ENCODE measurements at regions not wholly inside any gene's neighbourhood (a gene's known extent, or its start where the extent isn't known, plus 50 kb on each side); places are given as distances from the start of the nearest gene placed in this dataset.

GRCh38 chr11:80986421-80987074 is 1545.7 kb upstream of the TENM4 start:
- ChIA-PET POLR2A (ENCODE audit: partially characterized antibody) (no interaction called here), CTCF (ENCODE audit: partially characterized antibody) (interaction anchor here (0.6 to 1.4 kb wide), 3 partner anchors 10 to 179 kb away, joined by 3 to 6 read pairs (median 4); no protein-coding TSS in a partner anchor)
- Histone ChIP-seq H3K27ac (ENCODE audit: low read depth, low read length) (no peak overlapping the region), H2BK120ac (replicated peaks; ENCODE audit: low read depth, low read length) (no peak overlapping the region), H3K56ac (replicated peaks; ENCODE audit: insufficient read length, low read depth, low read length) (no peak overlapping the region), H3K23me2 (ENCODE audit: low read depth, low read length) (no peaks in the 10 kb centered on the region), H4K20me1 (replicated peaks in 1 of 2; ENCODE audit: control insufficient read depth in 1 of 2, insufficient read depth in 2 of 2, low read length in 2 of 2) (no peaks in the 10 kb centered on the region), H4K8ac (ENCODE audit: extremely low read depth, insufficient read depth, low read length) (no peak overlapping the region), H4K91ac (replicated peaks; ENCODE audit: insufficient read length, low read length) (no peak overlapping the region), H3K4ac (replicated peaks; ENCODE audit: insufficient read length, low read depth, low read length) (no peak overlapping the region), H3K27me3 (replicated peaks in 1 of 4; ENCODE audit: control insufficient read depth in 3 of 4, extremely low read depth in 1 of 4, insufficient read depth in 3 of 4, low read length in 3 of 4) (no peaks in the 10 kb centered on the region), H3K79me2 (ENCODE audit: control insufficient read depth in 1 of 2, insufficient read depth in 2 of 2, low read length in 2 of 2) (no peaks in the 10 kb centered on the region), H2BK20ac (ENCODE audit: low read length) (no peak overlapping the region), H3K4me1 (replicated peaks in 1 of 4; ENCODE audit: control insufficient read depth in 3 of 4, insufficient read depth in 4 of 4, low read length in 3 of 4) (peaks cover 0 to 4% (median 3%) of the 10 kb centered on the region in 4 experiments; a peak in 3 of 7 replicates), H2BK12ac (ENCODE audit: low read depth, low read length) (no peak overlapping the region), H3K9me3 (ENCODE audit: insufficient read depth in 2 of 2, low read depth in 1 of 2, low read length in 1 of 2) (no peaks in the 10 kb centered on the region), H3K18ac (ENCODE audit: extremely low read depth, low read length) (no peak overlapping the region), H2AFZ (ENCODE audit: low read length) (no peak overlapping the region), H3K14ac (ENCODE audit: insufficient read length) (no peak overlapping the region), H3K4me2 (ENCODE audit: insufficient read depth in 1 of 2, low read depth in 2 of 2, low read length in 2 of 2) (no peak overlapping the region), H2BK15ac (ENCODE audit: low read length) (no peak overlapping the region), H3K4me3 (ENCODE audit: extremely low read depth in 1 of 4, insufficient read depth in 2 of 4, low read depth in 3 of 4, low read length in 4 of 4) (no peak overlapping the region), H3K23ac (ENCODE audit: insufficient read length) (no peak overlapping the region), H3K9ac (replicated peaks in 1 of 4; ENCODE audit: extremely low read depth in 1 of 4, low read depth in 3 of 4, low read length in 3 of 4) (no peak overlapping the region), H3K36me3 (ENCODE audit: control insufficient read depth in 2 of 4, insufficient read depth in 4 of 4, low read length in 3 of 4) (no peaks in the 10 kb centered on the region), H2BK5ac (ENCODE audit: low read depth, low read length) (no peak overlapping the region), H2AK5ac (ENCODE audit: low read depth, low read length) (no peak overlapping the region), H4K5ac (ENCODE audit: insufficient read length, low read depth, low read length) (no peak overlapping the region), H3K79me1 (ENCODE audit: low read depth, low read length) (no peaks in the 10 kb centered on the region)
- 95% methylated on average over 1 of the region's 1 CpG; no CpG with 5 or more reads in 1 of the 2 experiments for WGBS, 2 experiments (ENCODE audit: extremely low coverage in 1 of 2, insufficient coverage in 1 of 2, insufficient read length in 1 of 2, insufficient replicate concordance in 2 of 2, low coverage in 1 of 2, low lambda C conversion rate in 2 of 2, missing lambda C conversion rate in 1 of 2)
- DNase-seq (ENCODE audit: low read depth in 1 of 2, low spot score in 2 of 2) (no peak), FAIRE-seq (no peak)
- TF ChIP-seq FOSL1 (IDR thresholded peaks at IDR 0.05; ENCODE audit: insufficient read depth, low read depth, low read length), result no peak
- no peak for TF ChIP-seq SUZ12 (IDR thresholded peaks at IDR 0.05; ENCODE audit: low read length)
- no peak for TF ChIP-seq CBX5 (IDR thresholded peaks at IDR 0.05; ENCODE audit: low read depth, low read length)
- no peak for TF ChIP-seq SP2 (IDR thresholded peaks at IDR 0.05; ENCODE audit: low read length)
- TF ChIP-seq NANOG (IDR thresholded peaks at IDR 0.05; ENCODE audit: insufficient read depth, low read depth, low read length, poor library complexity, severe bottlenecking), result no peak
- TF ChIP-seq EZH2 (IDR thresholded peaks at IDR 0.05; ENCODE audit: low read depth, low read length, severe bottlenecking), result no peak
- no peak for TF ChIP-seq KDM1A (IDR thresholded peaks at IDR 0.05; ENCODE audit: borderline replicate concordance, low read length)
- no peak for TF ChIP-seq YY1 (IDR thresholded peaks at IDR 0.05; ENCODE audit: low read depth, low read length)
- no peak for TF ChIP-seq SP1 (IDR thresholded peaks at IDR 0.05; ENCODE audit: low read depth, low read length)
- TF ChIP-seq JUN (IDR thresholded peaks at IDR 0.05; ENCODE audit: low read depth, low read length), result no peak
- no peak for TF ChIP-seq CEBPB (IDR thresholded peaks at IDR 0.05; ENCODE audit: low read depth, low read length)
- TF ChIP-seq RNF2 (IDR thresholded peaks at IDR 0.05; ENCODE audit: borderline replicate concordance, low read depth, low read length, missing control alignments, poor library complexity, severe bottlenecking), result no peak
- no peak for TF ChIP-seq RXRA (IDR thresholded peaks at IDR 0.05; ENCODE audit: insufficient read depth, low read depth, low read length)

Measured in H1 (cell line).